B cell (primary cell): ENCODE measurements at regions not wholly inside any gene's neighbourhood (a gene's known extent, or its start where the extent isn't known, plus 50 kb on each side); places are given as distances from the start of the nearest gene placed in this dataset.

Experiments
- CTCF ChIP-seq: fragments of 200-600 bp; IDR thresholded peaks from one replicate; pipeline ENCODE4 v1.8.0; 2022; ENCODE audit warnings: antibody characterized with exemption, mild to moderate bottlenecking
- EZH2 ChIP-seq: IDR thresholded peaks from 2 replicates; pipeline ENCODE4 v1.6.1; 2012; ENCODE audit warnings: borderline replicate concordance, low read depth, mild to moderate bottlenecking, moderate library complexity, low read length; ENCODE audit not compliant: insufficient read depth, poor library complexity, severe bottlenecking

GRCh38 chr5:146944764-146945616 lies 66.4 kb upstream of the PPP2R2B start:
- TF ChIP-seq CTCF (no peak), EZH2 (no peak)
